PFSK-1 (cell line): ENCODE measurements at regions not wholly inside any gene's neighbourhood (a gene's known extent, or its start where the extent isn't known, plus 50 kb on each side); places are given as distances from the start of the nearest gene placed in this dataset.

Experiments used
- POLR2AphosphoS5 ChIP-seq: IDR thresholded peaks from 2 replicates; pipeline ENCODE4 v1.6.1; 2012; ENCODE audit warnings: low read depth, mild to moderate bottlenecking, control low read depth, low read length, moderate library complexity
- TAF1 ChIP-seq: IDR thresholded peaks from 2 replicates; pipeline ENCODE4 v1.6.1; 2012; ENCODE audit warnings: low read length, control low read depth, borderline replicate concordance; ENCODE audit not compliant: insufficient read depth
- TF ChIP-seq, protein P1 (sequence below), 2 experiments: IDR thresholded peaks; 2 replicates each; pipeline versions ENCODE4 v1.6.1 to v1.8.0; 2011 to 2012; ENCODE audit warnings: low read depth in 2 of 2, low read length in 2 of 2, control low read depth in 1 of 2, inconsistent platforms in 1 of 2, mild to moderate bottlenecking in 1 of 2, moderate library complexity in 1 of 2; ENCODE audit not compliant: insufficient read depth in 1 of 2

DNA sequence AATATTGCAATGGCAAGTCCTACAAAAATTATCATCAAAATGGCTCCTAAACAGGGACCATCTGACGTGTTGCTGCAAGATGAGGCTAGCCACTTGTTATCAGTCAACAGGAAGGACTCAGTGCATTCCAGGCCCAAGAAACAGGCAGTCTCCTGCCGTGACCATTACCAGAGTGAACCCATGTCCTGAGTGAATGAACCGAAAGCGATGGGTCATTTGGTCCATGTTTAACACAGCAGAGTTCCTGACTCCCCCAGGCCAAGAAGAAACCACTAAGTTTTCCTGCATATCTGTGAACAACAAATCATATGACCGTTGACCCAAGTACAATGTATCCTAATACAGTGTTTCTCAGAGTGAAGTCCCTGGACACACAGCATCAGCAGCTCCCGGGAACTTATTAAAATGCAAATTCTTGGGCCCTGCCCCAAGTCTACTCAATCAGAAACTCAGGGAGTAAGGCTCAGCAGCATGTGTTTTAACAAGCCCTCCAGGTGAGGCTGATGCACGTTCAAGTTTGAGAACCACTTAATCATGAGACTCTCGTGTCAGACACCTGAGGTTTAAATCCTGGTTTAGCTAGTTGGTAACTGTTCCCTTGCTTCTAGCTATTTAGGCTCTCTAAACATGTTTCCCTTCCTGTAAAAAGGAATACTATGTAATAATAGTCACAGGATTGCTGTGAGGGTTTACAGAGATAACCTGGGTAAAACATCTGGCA, 429.4 kb upstream of the MAF start:
- TF ChIP-seq POLR2AphosphoS5 (no peak), TAF1 (no peak)
- TF ChIP-seq, protein P1, sequence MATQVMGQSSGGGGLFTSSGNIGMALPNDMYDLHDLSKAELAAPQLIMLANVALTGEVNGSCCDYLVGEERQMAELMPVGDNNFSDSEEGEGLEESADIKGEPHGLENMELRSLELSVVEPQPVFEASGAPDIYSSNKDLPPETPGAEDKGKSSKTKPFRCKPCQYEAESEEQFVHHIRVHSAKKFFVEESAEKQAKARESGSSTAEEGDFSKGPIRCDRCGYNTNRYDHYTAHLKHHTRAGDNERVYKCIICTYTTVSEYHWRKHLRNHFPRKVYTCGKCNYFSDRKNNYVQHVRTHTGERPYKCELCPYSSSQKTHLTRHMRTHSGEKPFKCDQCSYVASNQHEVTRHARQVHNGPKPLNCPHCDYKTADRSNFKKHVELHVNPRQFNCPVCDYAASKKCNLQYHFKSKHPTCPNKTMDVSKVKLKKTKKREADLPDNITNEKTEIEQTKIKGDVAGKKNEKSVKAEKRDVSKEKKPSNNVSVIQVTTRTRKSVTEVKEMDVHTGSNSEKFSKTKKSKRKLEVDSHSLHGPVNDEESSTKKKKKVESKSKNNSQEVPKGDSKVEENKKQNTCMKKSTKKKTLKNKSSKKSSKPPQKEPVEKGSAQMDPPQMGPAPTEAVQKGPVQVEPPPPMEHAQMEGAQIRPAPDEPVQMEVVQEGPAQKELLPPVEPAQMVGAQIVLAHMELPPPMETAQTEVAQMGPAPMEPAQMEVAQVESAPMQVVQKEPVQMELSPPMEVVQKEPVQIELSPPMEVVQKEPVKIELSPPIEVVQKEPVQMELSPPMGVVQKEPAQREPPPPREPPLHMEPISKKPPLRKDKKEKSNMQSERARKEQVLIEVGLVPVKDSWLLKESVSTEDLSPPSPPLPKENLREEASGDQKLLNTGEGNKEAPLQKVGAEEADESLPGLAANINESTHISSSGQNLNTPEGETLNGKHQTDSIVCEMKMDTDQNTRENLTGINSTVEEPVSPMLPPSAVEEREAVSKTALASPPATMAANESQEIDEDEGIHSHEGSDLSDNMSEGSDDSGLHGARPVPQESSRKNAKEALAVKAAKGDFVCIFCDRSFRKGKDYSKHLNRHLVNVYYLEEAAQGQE (IDR thresholded peaks at IDR 0.05; ENCODE audit: insufficient read depth in 1 of 2, low read depth in 2 of 2, low read length in 2 of 2), result no peak
